Retinal pigment epithelial cell (primary cell): ENCODE measurements at regions not wholly inside any gene's neighbourhood (a gene's known extent, or its start where the extent isn't known, plus 50 kb on each side); places are given as distances from the start of the nearest gene placed in this dataset.

ENCODE experiments used
- DNase-seq: peaks from one replicate; pipeline ENCODE4 v3.0.0-alpha.2; 2010; ENCODE audit warnings: low read depth
- H3K4me3 ChIP-seq: 2 replicates; pipeline ENCODE4 v1.5.1; 2011; ENCODE audit warnings: mild to moderate bottlenecking, low read length, control low read depth, moderate library complexity
- CTCF ChIP-seq: conservative IDR thresholded peaks from 2 replicates; pipeline ENCODE4 v1.5.1; 2011; ENCODE audit warnings: low read depth, low read length, control low read depth, inconsistent platforms

GRCh38 chr13:38564256-38565150 is 122.4 kb upstream of the FREM2 start:
- H3K4me3 ChIP-seq, result no peak overlapping the region
- TF ChIP-seq CTCF, result no peak
- peak; percentile 43 for DNase-seq

GRCh38 chr13:38566023-38566422 is 120.9 kb upstream of the FREM2 start:
- H3K4me3 ChIP-seq, result no peak overlapping the region
- no peak for TF ChIP-seq CTCF
- no peak for DNase-seq

- TF ChIP-seq CTCF, result no peak
- no peak for DNase-seq
- no peak overlapping the region for H3K4me3 ChIP-seq
These were observed 120.4 kb upstream of the FREM2 start for GRCh38 chr13:38566519-38566918.

GRCh38 chr13:38570706-38571105 is 116.2 kb upstream of the FREM2 start:
- DNase-seq, result no peak
- H3K4me3 ChIP-seq, result no peak overlapping the region
- TF ChIP-seq CTCF, result no peak

- no peak overlapping the region for H3K4me3 ChIP-seq
- TF ChIP-seq CTCF, result no peak
- DNase-seq, result no peak
These were observed 111.5 kb upstream of the FREM2 start for GRCh38 chr13:38575427-38575826.

- H3K4me3 ChIP-seq, result no peak overlapping the region
- DNase-seq, result peak; percentile 3
- no peak for TF ChIP-seq CTCF
These were observed 109.8 kb upstream of the FREM2 start for GRCh38 chr13:38577048-38577447.

GRCh38 chr13:38582133-38582532 is 104.7 kb upstream of the FREM2 start:
- TF ChIP-seq CTCF, result peak; percentile 49
- no peak for DNase-seq
- no peak overlapping the region for H3K4me3 ChIP-seq
